ENCODE measurements at regions not wholly inside any gene's neighbourhood (a gene's known extent, or its start where the extent isn't known, plus 50 kb on each side); places are given as distances from the start of the nearest gene placed in this dataset.

DNA sequence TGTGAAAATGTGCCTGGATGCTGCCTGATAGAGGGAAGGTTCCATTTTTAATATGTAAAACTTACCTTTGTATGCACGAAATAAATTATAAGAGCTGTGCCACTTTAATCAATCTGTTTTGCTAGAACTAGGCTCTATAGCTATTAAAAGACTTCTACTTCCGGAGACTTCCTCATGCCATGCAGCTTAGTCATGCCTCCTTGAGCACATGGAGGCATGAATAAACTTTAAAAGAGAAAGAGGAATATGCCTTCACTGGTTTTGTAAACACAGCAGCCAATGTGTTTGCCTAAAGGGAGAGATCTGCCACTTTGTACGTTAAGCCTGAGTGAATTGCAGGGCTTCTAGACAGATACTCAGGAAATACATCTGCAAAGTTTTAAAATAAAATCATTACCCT is 604.6 kb downstream of the LRRIQ3 start:
- Histone ChIP-seq H3K9me3 (replicated peaks; ENCODE audit: control insufficient read depth, insufficient read depth, low read length) (no peaks in the 10 kb centered on the region), H3K9ac (ENCODE audit: control insufficient read depth, insufficient read depth, low read length) (no peak overlapping the region), H3K79me2 (ENCODE audit: control insufficient read depth, insufficient read depth, low read length) (no peaks in the 10 kb centered on the region), H2AFZ (ENCODE audit: control insufficient read depth, low read depth, low read length) (no peak overlapping the region), H3K4me1 (ENCODE audit: control insufficient read depth, insufficient read depth, low read length) (no peaks in the 10 kb centered on the region), H4K20me1 (ENCODE audit: control insufficient read depth, insufficient read depth) (no peaks in the 10 kb centered on the region), H3K4me3 (no peak overlapping the region), H3K4me2 (ENCODE audit: control insufficient read depth, insufficient read depth) (no peak overlapping the region), H3K27ac (ENCODE audit: control insufficient read depth, insufficient read depth) (no peak overlapping the region), H3K36me3 (ENCODE audit: control insufficient read depth in 2 of 2, insufficient read depth in 2 of 2, low read length in 1 of 2) (no peaks in the 10 kb centered on the region), H3K27me3 (replicated peaks in 1 of 2; ENCODE audit: control insufficient read depth in 2 of 2, insufficient read depth in 2 of 2, low read length in 1 of 2) (no peaks in the 10 kb centered on the region)
- ATAC-seq (no peak), FAIRE-seq (no peak), DNase-seq (ENCODE audit: low read depth, low spot score) (no peak)
- ChIA-PET SMC1A (ENCODE audit: uncharacterized antibody, unreplicated experiment) (no interaction called here), POLR2A (no interaction called here), RAD21 (ENCODE audit: unreplicated experiment) (no interaction called here), CTCF (no interaction called here)
- no TSS peak for BruUV-seq (replicated peaks)
- WGBS (ENCODE audit: insufficient coverage, insufficient replicate concordance, low lambda C conversion rate, missing lambda C conversion rate), result 0% methylated on average over 3 of the region's 3 CpGs
- intact Hi-C loops (cut with micrococcal nuclease; ENCODE audit: unreplicated experiment), result no loop called here
- in situ Hi-C loops (cut with MboI), result no loop called here
- TF ChIP-seq, protein P1, sequence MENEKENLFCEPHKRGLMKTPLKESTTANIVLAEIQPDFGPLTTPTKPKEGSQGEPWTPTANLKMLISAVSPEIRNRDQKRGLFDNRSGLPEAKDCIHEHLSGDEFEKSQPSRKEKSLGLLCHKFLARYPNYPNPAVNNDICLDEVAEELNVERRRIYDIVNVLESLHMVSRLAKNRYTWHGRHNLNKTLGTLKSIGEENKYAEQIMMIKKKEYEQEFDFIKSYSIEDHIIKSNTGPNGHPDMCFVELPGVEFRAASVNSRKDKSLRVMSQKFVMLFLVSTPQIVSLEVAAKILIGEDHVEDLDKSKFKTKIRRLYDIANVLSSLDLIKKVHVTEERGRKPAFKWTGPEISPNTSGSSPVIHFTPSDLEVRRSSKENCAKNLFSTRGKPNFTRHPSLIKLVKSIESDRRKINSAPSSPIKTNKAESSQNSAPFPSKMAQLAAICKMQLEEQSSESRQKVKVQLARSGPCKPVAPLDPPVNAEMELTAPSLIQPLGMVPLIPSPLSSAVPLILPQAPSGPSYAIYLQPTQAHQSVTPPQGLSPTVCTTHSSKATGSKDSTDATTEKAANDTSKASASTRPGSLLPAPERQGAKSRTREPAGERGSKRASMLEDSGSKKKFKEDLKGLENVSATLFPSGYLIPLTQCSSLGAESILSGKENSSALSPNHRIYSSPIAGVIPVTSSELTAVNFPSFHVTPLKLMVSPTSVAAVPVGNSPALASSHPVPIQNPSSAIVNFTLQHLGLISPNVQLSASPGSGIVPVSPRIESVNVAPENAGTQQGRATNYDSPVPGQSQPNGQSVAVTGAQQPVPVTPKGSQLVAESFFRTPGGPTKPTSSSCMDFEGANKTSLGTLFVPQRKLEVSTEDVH (IDR thresholded peaks at IDR 0.05; ENCODE audit: low read depth, partially characterized antibody), result no peak
- no peak for TF ChIP-seq RFX5 (IDR thresholded peaks at IDR 0.05; ENCODE audit: low read depth, low read length)
- TF ChIP-seq, protein P2, sequence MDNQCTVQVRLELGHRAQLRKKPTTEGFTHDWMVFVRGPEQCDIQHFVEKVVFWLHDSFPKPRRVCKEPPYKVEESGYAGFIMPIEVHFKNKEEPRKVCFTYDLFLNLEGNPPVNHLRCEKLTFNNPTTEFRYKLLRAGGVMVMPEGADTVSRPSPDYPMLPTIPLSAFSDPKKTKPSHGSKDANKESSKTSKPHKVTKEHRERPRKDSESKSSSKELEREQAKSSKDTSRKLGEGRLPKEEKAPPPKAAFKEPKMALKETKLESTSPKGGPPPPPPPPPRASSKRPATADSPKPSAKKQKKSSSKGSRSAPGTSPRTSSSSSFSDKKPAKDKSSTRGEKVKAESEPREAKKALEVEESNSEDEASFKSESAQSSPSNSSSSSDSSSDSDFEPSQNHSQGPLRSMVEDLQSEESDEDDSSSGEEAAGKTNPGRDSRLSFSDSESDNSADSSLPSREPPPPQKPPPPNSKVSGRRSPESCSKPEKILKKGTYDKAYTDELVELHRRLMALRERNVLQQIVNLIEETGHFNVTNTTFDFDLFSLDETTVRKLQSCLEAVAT (IDR thresholded peaks at IDR 0.05), result no peak
- TF ChIP-seq, protein P3, sequence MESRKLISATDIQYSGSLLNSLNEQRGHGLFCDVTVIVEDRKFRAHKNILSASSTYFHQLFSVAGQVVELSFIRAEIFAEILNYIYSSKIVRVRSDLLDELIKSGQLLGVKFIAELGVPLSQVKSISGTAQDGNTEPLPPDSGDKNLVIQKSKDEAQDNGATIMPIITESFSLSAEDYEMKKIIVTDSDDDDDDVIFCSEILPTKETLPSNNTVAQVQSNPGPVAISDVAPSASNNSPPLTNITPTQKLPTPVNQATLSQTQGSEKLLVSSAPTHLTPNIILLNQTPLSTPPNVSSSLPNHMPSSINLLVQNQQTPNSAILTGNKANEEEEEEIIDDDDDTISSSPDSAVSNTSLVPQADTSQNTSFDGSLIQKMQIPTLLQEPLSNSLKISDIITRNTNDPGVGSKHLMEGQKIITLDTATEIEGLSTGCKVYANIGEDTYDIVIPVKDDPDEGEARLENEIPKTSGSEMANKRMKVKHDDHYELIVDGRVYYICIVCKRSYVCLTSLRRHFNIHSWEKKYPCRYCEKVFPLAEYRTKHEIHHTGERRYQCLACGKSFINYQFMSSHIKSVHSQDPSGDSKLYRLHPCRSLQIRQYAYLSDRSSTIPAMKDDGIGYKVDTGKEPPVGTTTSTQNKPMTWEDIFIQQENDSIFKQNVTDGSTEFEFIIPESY (IDR thresholded peaks at IDR 0.05), result no peak
- no peak for TF ChIP-seq CBX5 (IDR thresholded peaks at IDR 0.05; ENCODE audit: low read depth)
- TF ChIP-seq TARDBP (IDR thresholded peaks at IDR 0.05; ENCODE audit: borderline replicate concordance), result no peak
- TF ChIP-seq PAX5 (IDR thresholded peaks at IDR 0.05; ENCODE audit: borderline replicate concordance, low read depth, low read length), result no peak
- TF ChIP-seq ZNF384 (IDR thresholded peaks at IDR 0.05; ENCODE audit: borderline replicate concordance, low read depth, low read length), result no peak
- TF ChIP-seq NFYA (IDR thresholded peaks at IDR 0.05; ENCODE audit: borderline replicate concordance, low read depth, low read length), result no peak
- no peak for TF ChIP-seq CHD2 (IDR thresholded peaks at IDR 0.05; ENCODE audit: borderline replicate concordance, low read depth, low read length)
- TF ChIP-seq NRF1 (conservative IDR thresholded peaks at IDR 0.05; ENCODE audit: low read depth, low read length), result no peak
- TF ChIP-seq, protein P4, sequence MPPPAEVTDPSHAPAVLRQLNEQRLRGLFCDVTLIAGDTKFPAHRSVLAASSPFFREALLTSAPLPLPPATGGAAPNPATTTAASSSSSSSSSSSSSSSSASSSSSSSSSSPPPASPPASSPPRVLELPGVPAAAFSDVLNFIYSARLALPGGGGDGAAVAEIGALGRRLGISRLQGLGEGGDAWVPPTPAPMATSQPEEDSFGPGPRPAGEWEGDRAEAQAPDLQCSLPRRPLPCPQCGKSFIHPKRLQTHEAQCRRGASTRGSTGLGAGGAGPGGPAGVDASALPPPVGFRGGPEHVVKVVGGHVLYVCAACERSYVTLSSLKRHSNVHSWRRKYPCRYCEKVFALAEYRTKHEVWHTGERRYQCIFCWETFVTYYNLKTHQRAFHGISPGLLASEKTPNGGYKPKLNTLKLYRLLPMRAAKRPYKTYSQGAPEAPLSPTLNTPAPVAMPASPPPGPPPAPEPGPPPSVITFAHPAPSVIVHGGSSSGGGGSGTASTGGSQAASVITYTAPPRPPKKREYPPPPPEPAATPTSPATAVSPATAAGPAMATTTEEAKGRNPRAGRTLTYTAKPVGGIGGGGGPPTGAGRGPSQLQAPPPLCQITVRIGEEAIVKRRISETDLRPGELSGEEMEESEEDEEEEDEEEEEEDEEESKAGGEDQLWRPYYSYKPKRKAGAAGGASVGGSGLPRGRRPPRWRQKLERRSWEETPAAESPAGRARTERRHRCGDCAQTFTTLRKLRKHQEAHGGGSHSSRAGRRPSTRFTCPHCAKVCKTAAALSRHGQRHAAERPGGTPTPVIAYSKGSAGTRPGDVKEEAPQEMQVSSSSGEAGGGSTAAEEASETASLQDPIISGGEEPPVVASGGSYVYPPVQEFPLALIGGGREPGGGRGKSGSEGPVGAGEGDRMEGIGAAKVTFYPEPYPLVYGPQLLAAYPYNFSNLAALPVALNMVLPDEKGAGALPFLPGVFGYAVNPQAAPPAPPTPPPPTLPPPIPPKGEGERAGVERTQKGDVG (CRISPR knock-in tag; IDR thresholded peaks at IDR 0.05), result no peak
- TF ChIP-seq CHD1 (IDR thresholded peaks at IDR 0.05; ENCODE audit: low read depth, low read length), result no peak
- TF ChIP-seq RBBP5 (conservative IDR thresholded peaks at IDR 0.05), result no peak
- TF ChIP-seq KLF5 (IDR thresholded peaks at IDR 0.05; ENCODE audit: partially characterized antibody), result no peak
- TF ChIP-seq SUZ12 (IDR thresholded peaks at IDR 0.05; ENCODE audit: unreplicated experiment), result no peak
- no peak for TF ChIP-seq ZZZ3 (IDR thresholded peaks at IDR 0.05; ENCODE audit: control insufficient read depth, insufficient read length, low read depth)
